ENCODE measurements at regions not wholly inside any gene's neighbourhood (a gene's known extent, or its start where the extent isn't known, plus 50 kb on each side); places are given as distances from the start of the nearest gene placed in this dataset.

DNA sequence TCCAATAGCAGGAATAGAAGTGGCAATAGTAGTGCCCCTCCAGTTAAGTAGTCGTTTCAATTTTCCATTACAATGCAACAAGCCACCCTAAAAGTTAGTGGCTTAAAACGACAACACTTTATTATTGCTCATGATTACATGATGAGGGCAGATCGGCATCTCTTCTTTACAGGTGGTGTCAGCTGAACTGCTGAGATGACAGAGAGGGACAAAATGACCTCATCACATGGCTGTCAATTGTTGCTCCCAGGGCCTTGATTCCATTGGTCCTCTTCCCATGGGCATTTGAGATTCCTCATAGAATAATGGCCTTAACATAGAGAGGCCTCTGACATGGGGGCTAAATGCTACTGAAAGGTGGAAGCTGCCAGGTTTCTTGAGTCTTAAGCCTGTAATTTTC is 679.8 kb upstream of the KLHL1 start:
- TF ChIP-seq CTCF (IDR thresholded peaks at IDR 0.05; ENCODE audit: low read depth, low read length) (no peak), POLR2A (IDR thresholded peaks at IDR 0.05; ENCODE audit: extremely low read depth, insufficient read length) (no peak), MYC (IDR thresholded peaks at IDR 0.05; ENCODE audit: low read depth, low read length) (no peak)
- TF ChIP-seq, protein P1, sequence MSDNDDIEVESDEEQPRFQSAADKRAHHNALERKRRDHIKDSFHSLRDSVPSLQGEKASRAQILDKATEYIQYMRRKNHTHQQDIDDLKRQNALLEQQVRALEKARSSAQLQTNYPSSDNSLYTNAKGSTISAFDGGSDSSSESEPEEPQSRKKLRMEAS (IDR thresholded peaks at IDR 0.05; ENCODE audit: low read depth, low read length): no peak

Data from NB4 (cell line).